WTC11 (cell line): ENCODE measurements at regions not wholly inside any gene's neighbourhood (a gene's known extent, or its start where the extent isn't known, plus 50 kb on each side); places are given as distances from the start of the nearest gene placed in this dataset.

ENCODE experiments used
- ATAC-seq: fragments of 200-7000 bp; cut with Tn5 transposase; 2 replicates; pipeline ENCODE4 v1.10.0; 2021; ENCODE audit warnings: mild to moderate bottlenecking, moderate library complexity
- CTCF ChIA-PET: fragments of 300-600 bp; sonication (Branson Sonifier 250); formaldehyde crosslinking; loops from one replicate; lab custom pipeline; 2021; ENCODE audit warnings: antibody characterized with exemption; lab: Charles Lee
- POLR2A ChIA-PET: fragments of 350-600 bp; sonication (Branson Sonifier 250); formaldehyde crosslinking; loops from one replicate; lab custom pipeline; 2021; ENCODE audit warnings: antibody characterized with exemption; lab: Charles Lee
- DNase-seq: peaks from one replicate; pipeline ENCODE4 v3.0.0; 2021; ENCODE audit warnings: low spot score
- H3K27ac Mint-ChIP-seq: 2 replicates; pipeline ENCODE4 v1.8.0; 2021; ENCODE audit warnings: mixed read lengths
- H3K27me3 Mint-ChIP-seq: 2 replicates; pipeline ENCODE4 v1.8.0; 2021; ENCODE audit warnings: low read depth, mild to moderate bottlenecking, moderate library complexity, mixed read lengths
- H3K36me3 Mint-ChIP-seq: 2 replicates; pipeline ENCODE4 v1.8.0; 2021; ENCODE audit warnings: mixed read lengths
- H3K4me1 Mint-ChIP-seq: 2 replicates; pipeline ENCODE4 v1.8.0; 2022; ENCODE audit warnings: mixed read lengths
- H3K4me3 Mint-ChIP-seq: 2 replicates; pipeline ENCODE4 v1.8.0; 2021; ENCODE audit warnings: mild to moderate bottlenecking, moderate library complexity, mixed read lengths
- H3K9me3 Mint-ChIP-seq: 2 replicates; pipeline ENCODE4 v1.8.0; 2021; ENCODE audit warnings: mixed read lengths
- ARID4B ChIP-seq: sonication (generic); formaldehyde crosslinking; IDR thresholded peaks from 2 replicates; pipeline ENCODE4 v1.8.0; 2023; ENCODE audit warnings: missing genetic modification reagents, mild to moderate bottlenecking, borderline replicate concordance
- CBFB ChIP-seq: sonication (generic); formaldehyde crosslinking; IDR thresholded peaks from 2 replicates; pipeline ENCODE4 v1.8.1; 2022; ENCODE audit warnings: mild to moderate bottlenecking, low read depth, missing genetic modification reagents
- FOXK1 ChIP-seq: sonication (generic); formaldehyde crosslinking; IDR thresholded peaks from 2 replicates; pipeline ENCODE4 v1.8.0; 2022; ENCODE audit warnings: mild to moderate bottlenecking, moderate library complexity, missing genetic modification reagents
- FOXP4 ChIP-seq: sonication (generic); formaldehyde crosslinking; IDR thresholded peaks from 2 replicates; pipeline ENCODE4 v1.8.0; 2022; ENCODE audit warnings: mild to moderate bottlenecking, missing genetic modification reagents
- GRHL2 ChIP-seq: fragments of 250-450 bp; sonication (Bioruptor Pico); IDR thresholded peaks from 2 replicates; pipeline ENCODE4 v1.8.0; 2022; ENCODE audit warnings: mild to moderate bottlenecking, moderate library complexity; ENCODE audit not compliant: insufficient replicate concordance, severe bottlenecking
- HMGXB4 ChIP-seq: sonication (generic); formaldehyde crosslinking; IDR thresholded peaks from 2 replicates; pipeline ENCODE4 v1.8.1; 2023; ENCODE audit warnings: mild to moderate bottlenecking, moderate library complexity, missing genetic modification reagents
- KAT7 ChIP-seq: sonication (generic); formaldehyde crosslinking; IDR thresholded peaks from 2 replicates; pipeline ENCODE4 v1.8.1; 2023; ENCODE audit warnings: missing genetic modification reagents, mild to moderate bottlenecking, borderline replicate concordance
- NFATC4 ChIP-seq: fragments of 250-450 bp; sonication (Bioruptor Pico); IDR thresholded peaks from 2 replicates; pipeline ENCODE4 v1.9.0; 2021; ENCODE audit warnings: mild to moderate bottlenecking
- NFYB ChIP-seq: sonication (generic); formaldehyde crosslinking; conservative IDR thresholded peaks from 2 replicates; pipeline ENCODE4 v1.8.0; 2022; ENCODE audit warnings: low read depth, missing genetic modification reagents
- PRRX2 ChIP-seq: fragments of 250-450 bp; sonication (Bioruptor Pico); IDR thresholded peaks from 2 replicates; pipeline ENCODE4 v1.8.0; 2021; ENCODE audit warnings: mild to moderate bottlenecking
- TEAD1 ChIP-seq: sonication (generic); formaldehyde crosslinking; IDR thresholded peaks from 2 replicates; pipeline ENCODE4 v1.8.0; 2022; ENCODE audit warnings: mild to moderate bottlenecking, missing genetic modification reagents
- TP53 ChIP-seq: sonication (generic); formaldehyde crosslinking; IDR thresholded peaks from 2 replicates; pipeline ENCODE4 v1.8.1; 2023; ENCODE audit warnings: mild to moderate bottlenecking, missing genetic modification reagents
- USF1 ChIP-seq: sonication (generic); formaldehyde crosslinking; IDR thresholded peaks from 2 replicates; pipeline ENCODE4 v1.8.0; 2022; ENCODE audit warnings: mild to moderate bottlenecking, missing genetic modification reagents
- ZBTB43 ChIP-seq: sonication (generic); formaldehyde crosslinking; IDR thresholded peaks from 2 replicates; pipeline ENCODE4 v1.8.1; 2023; ENCODE audit warnings: mild to moderate bottlenecking, missing genetic modification reagents
- ZNF263 ChIP-seq: sonication (generic); formaldehyde crosslinking; IDR thresholded peaks from 2 replicates; pipeline ENCODE4 v1.8.1; 2022; ENCODE audit warnings: low read depth, mild to moderate bottlenecking, moderate library complexity, missing genetic modification reagents
- ZNF317 ChIP-seq: sonication (generic); formaldehyde crosslinking; IDR thresholded peaks from 2 replicates; pipeline ENCODE4 v1.8.1; 2023; ENCODE audit warnings: low read depth, mild to moderate bottlenecking, moderate library complexity, missing genetic modification reagents, borderline replicate concordance
- ZNF423 ChIP-seq: fragments of 250-450 bp; sonication (Bioruptor Pico); IDR thresholded peaks from 2 replicates; pipeline ENCODE4 v2.1.2; 2022; ENCODE audit warnings: mild to moderate bottlenecking, moderate library complexity
- ZNF425 ChIP-seq: fragments of 250-450 bp; sonication (Bioruptor Pico); conservative IDR thresholded peaks from 2 replicates; pipeline ENCODE4 v1.9.0; 2021; ENCODE audit warnings: mild to moderate bottlenecking

- no peak for TF ChIP-seq FOXP4 (CRISPR knock-in tag)
- TF ChIP-seq ZNF317 = no peak
- no peak for TF ChIP-seq CBFB (CRISPR knock-in tag)
- TF ChIP-seq HMGXB4 (CRISPR knock-in tag) = no peak
- no peak for TF ChIP-seq FOXK1 (CRISPR knock-in tag)
- no peak for TF ChIP-seq ZBTB43
- no peak for TF ChIP-seq ZNF425 (CRISPR knock-in tag)
- TF ChIP-seq TEAD1 = no peak
These were observed 97.2 kb downstream of the GLRX3 start (continued) for GRCh38 chr10:130233426-130233825.

GRCh38 chr10:130234171-130234965, 98.2 kb downstream of the GLRX3 start:
- ChIA-PET CTCF (no interaction called here), POLR2A (no interaction called here)
- Mint-ChIP-seq H3K27ac (no peak overlapping the region), H3K36me3 (peaks cover 74% of the 10 kb centered on the region), H3K9me3 (peaks cover 86% of the 10 kb centered on the region), H3K27me3 (peaks cover 14% of the 10 kb centered on the region), H3K4me1 (no peaks in the 10 kb centered on the region), H3K4me3 (no peak overlapping the region)
- no peak for TF ChIP-seq USF1
- ATAC-seq (no peak), DNase-seq (no peak)

- Mint-ChIP-seq H3K27ac (no peak overlapping the region), H3K36me3 (peaks cover 74% of the 10 kb centered on the region), H3K9me3 (peaks cover 93% of the 10 kb centered on the region), H3K4me1 (no peaks in the 10 kb centered on the region), H3K27me3 (peaks cover 13% of the 10 kb centered on the region), H3K4me3 (no peak overlapping the region)
- POLR2A ChIA-PET = no interaction called here
- CTCF ChIA-PET = no interaction called here
- no peak for ATAC-seq
- no peak for DNase-seq
- TF ChIP-seq NFATC4 (CRISPR knock-in tag) (no peak), ZNF263 (CRISPR knock-in tag) (no peak), ZNF423 (CRISPR knock-in tag) (no peak), NFYB (CRISPR knock-in tag) (no peak), ZNF425 (CRISPR knock-in tag) (no peak), GRHL2 (CRISPR knock-in tag) (no peak), PRRX2 (CRISPR knock-in tag) (no peak), ARID4B (CRISPR knock-in tag) (no peak), KAT7 (CRISPR knock-in tag) (no peak), TP53 (no peak), ZNF317 (no peak)
These were observed 100.5 kb downstream of the GLRX3 start for GRCh38 chr10:130236711-130237110.
